ENCODE measurements at regions not wholly inside any gene's neighbourhood (a gene's known extent, or its start where the extent isn't known, plus 50 kb on each side); places are given as distances from the start of the nearest gene placed in this dataset.

DNA sequence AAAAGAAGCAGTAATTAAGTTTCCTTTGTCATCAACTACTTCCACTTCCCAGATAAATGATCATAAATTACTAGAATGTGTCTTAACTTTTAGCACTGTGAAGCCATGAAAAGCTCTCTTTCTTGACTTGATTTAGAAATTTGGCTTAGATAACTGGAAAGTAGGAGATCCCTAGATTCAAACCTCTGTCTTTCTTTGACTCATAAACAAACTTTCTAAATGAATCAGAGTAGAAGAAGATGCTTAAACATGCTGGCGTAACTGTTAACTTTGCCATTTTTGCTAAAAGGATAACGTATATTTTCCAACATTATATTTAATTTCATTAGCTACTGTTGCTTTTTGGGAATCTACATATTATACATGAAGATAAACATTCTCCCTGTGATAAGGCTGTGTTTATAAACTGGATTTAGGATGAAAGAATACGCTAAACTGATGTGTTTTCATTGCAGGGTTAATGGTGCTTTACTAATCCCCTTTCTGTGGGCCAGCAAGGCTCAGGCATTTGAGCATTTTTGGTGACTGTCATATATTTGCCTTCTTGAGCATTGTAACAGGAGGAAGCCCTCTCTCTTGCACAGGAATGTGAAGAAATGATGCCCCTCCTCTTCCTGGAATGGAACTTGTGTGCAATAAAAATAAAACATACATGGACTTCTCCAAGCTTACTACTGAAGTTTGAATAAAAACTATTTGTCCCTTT lies 301.4 kb downstream of the BMP4 start:
- TF ChIP-seq, protein P1, sequence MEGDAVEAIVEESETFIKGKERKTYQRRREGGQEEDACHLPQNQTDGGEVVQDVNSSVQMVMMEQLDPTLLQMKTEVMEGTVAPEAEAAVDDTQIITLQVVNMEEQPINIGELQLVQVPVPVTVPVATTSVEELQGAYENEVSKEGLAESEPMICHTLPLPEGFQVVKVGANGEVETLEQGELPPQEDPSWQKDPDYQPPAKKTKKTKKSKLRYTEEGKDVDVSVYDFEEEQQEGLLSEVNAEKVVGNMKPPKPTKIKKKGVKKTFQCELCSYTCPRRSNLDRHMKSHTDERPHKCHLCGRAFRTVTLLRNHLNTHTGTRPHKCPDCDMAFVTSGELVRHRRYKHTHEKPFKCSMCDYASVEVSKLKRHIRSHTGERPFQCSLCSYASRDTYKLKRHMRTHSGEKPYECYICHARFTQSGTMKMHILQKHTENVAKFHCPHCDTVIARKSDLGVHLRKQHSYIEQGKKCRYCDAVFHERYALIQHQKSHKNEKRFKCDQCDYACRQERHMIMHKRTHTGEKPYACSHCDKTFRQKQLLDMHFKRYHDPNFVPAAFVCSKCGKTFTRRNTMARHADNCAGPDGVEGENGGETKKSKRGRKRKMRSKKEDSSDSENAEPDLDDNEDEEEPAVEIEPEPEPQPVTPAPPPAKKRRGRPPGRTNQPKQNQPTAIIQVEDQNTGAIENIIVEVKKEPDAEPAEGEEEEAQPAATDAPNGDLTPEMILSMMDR (IDR thresholded peaks at IDR 0.05): no peak

DNA sequence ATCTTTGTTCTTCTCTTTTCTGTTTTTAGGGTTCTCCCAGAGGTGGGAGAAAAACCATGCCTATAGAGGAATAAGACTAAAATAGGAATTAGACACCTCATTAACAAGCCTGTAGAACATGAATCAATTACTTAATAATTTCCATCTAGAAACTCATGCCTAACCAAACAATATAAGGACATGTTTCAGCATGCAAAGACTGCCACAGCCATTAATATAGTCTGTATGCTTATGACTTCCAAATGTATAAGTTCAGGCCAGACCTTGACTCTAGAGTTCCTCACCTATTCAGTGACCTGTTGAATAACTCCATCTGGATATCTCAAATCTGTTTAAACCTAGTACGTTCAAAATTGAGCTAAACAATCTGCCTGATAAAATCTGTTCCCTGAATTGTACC lies 304.6 kb downstream of the BMP4 start:
- TF ChIP-seq, protein P1 (IDR thresholded peaks at IDR 0.05): no peak

GRCh38 chr14:53651096-53651740 lies 305.4 kb downstream of the BMP4 start:
- TF ChIP-seq, protein P1 (IDR thresholded peaks at IDR 0.05): no peak

DNA sequence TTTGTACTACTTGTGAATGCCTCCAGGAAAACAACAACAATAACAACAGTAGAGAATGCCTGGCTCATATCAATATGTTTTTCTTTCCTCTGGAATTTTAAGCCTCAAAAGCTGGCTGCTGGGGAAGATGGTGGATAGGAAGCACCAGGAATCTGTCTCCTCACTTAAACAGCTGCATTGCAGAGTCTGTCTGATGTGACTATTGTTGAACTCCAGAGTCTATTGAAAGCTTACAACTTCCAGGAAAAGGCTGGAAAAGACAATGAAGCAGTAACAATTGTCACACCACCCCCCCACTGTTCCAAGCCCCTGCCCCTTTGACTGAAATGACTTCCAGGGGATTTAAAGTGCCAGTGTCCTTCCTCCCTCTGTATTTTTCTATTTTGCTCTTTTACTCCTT lies 309.7 kb downstream of the BMP4 start:
- TF ChIP-seq, protein P1 (IDR thresholded peaks at IDR 0.05): no peak

DNA sequence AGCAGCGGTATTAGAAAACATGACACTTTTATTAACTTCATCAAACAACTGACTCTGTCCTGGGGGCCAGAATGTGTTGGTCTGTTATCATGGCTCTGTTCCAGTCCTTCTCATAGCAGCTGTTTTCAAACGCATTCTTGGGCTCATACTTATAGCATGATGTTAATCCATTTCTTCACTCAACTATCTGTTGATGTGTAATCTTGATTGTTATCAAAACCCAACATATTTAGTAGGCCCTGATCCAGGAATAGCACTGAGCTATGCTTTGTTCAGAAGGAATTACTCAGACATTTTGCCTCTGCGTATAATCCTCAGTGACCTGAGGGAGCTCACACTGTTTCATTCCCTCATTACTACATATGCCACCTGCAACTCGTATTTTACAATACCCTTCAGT lies 315.9 kb downstream of the BMP4 start:
- TF ChIP-seq, protein P1 (IDR thresholded peaks at IDR 0.05): no peak

GRCh38 chr14:53638966-53639365 lies 317.7 kb downstream of the BMP4 start:
- TF ChIP-seq, protein P1 (IDR thresholded peaks at IDR 0.05): no peak

GRCh38 chr14:53634793-53635192 lies 321.8 kb downstream of the BMP4 start:
- TF ChIP-seq, protein P1 (IDR thresholded peaks at IDR 0.05): no peak

All from LNCAP (cell line).